ENCODE measurements at regions not wholly inside any gene's neighbourhood (a gene's known extent, or its start where the extent isn't known, plus 50 kb on each side); places are given as distances from the start of the nearest gene placed in this dataset.
"Not testable (repeated sequence)": the region's sequence is repeated elsewhere in the genome, so short reads cannot be mapped to it uniquely, and the experiment has no call there.

DNA sequence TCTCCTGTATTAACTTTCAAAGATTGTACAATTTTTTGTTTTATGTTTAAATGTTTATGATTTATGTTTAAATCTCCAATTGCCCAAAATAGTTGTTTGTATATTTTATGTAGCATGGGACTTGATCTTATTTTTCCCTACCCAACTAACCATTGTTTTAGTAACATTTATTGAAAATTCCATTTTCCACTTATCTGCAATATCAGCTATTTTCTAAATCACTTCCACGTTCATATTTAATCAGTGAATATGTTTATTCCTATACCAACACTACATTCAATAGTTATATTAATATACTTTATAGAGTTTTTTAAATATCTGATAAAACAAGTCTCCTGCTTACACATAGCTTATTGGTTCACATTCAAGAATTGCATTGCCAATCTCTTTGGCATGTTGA lies 532.2 kb downstream of the CHSY3 start:
- no peak for DNase-seq

DNA sequence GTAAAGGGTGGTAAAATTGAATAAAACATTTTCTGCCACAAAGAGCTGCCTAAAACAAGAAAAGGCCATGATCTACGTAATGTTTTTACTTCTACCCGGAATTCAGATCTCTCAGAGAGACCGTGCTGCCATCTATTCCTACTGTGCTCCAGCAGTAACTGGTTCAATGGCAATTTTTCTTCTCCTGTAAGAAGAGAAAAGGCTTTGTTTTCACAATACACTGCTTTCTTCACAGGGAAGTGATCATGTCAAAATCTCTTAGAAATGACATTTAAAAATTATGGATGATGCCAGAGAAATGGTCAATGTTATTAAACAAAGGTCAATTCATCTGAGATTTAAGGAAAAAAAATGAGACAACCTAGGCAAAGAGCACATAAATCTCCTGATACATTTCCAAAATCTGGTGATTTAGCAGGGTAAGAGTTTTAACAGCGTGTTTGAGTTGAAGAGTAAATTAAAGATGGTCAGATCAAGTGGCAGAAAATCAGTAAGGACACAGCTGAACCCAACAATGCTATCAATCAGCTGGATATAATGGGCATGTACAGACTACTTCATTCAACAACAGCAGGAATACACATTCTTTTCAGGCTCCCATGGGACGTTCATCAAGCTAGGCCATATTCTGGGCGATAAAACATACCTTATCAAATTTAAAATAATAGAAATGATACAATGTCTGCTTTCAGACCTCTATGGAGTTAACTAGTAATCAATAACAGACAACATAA lies 523.1 kb downstream of the CHSY3 start:
- DNase-seq, result no peak

DNA sequence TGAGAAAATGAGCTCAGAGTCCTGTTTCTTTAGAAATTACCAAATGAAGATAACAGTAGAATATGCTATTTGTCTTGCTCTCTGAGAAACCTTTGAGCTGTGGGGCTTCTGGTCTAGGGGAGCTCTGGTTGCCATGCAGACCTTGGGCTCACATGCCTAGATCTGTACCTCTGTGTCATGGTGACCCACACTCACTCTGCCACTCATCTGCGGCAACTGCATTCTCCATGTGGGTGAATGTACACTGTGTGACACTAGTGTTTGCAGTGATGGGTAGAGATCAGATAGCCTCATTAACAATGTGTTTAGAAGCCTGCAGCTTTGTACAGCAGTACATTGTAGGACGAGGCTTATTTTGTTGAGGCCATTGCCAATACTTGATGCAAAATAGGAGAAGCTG lies 521.2 kb downstream of the CHSY3 start:
- no peak for DNase-seq

- DNase-seq, result no peak
Measured at GRCh38 chr5:130424341-130424740, 520.1 kb downstream of the CHSY3 start.

- DNase-seq, result no peak
Measured at GRCh38 chr5:130402906-130403305, 498.6 kb downstream of the CHSY3 start.

DNA sequence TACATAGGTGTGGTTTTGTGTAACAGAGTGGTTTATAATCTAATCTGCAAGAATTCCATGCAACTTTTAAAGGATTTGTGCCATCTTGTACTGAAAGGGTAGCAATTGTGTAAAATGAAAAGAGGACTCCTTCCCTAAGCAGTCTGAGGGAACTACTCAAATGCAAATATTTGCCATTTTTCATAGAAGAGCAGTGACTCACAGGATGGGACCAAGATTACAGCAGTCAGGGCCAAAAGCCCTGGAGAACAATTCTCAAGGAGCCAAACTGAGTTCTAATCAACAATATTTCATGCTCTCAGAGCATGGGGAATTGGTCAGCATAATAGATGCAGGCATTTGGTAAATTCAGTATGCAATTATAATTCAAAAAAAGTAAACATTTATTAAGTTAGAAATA lies 495.8 kb downstream of the CHSY3 start:
- DNase-seq, result no peak

DNA sequence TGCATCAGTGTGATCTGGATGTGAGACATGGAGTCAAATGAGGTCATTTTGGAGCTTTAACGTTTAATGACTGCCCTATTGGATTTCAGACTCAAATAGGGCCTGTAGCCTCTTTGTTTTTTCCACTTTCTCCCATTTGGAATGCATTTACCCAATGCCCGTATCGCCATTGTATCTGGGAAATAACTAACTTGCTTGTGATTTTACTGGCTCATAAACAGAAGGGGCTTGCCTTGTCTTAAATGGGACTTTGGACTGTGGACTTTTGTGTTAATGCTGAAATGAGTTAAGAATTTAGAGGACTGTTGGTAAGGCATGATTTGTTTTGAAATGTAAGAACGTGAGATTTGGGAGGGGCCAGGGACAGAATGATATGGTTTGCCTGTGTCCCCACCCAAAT lies 494.6 kb downstream of the CHSY3 start:
- no peak for DNase-seq

- not testable (repeated sequence) for DNase-seq
Measured at GRCh38 chr5:130397727-130398126, 493.5 kb downstream of the CHSY3 start.

DNA sequence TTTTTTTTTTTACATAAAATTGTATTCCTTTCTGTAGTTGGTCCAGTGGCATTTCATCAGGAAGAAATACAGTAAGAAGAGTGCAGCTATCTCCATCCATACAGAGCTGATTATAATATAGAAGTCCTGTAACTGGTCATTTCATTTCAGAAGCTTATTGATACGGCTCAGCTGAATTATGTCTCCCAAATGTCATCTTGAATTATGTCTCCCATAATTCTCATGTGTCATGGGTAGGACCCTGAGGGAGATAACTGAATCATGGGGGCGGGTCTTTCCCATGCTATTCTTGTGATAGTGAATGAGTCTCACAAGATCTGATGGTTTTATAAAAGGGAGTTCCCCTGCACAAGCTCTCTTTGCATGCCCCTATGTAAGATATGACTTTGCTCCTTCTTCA lies 492.9 kb downstream of the CHSY3 start:
- no peak for DNase-seq

DNA sequence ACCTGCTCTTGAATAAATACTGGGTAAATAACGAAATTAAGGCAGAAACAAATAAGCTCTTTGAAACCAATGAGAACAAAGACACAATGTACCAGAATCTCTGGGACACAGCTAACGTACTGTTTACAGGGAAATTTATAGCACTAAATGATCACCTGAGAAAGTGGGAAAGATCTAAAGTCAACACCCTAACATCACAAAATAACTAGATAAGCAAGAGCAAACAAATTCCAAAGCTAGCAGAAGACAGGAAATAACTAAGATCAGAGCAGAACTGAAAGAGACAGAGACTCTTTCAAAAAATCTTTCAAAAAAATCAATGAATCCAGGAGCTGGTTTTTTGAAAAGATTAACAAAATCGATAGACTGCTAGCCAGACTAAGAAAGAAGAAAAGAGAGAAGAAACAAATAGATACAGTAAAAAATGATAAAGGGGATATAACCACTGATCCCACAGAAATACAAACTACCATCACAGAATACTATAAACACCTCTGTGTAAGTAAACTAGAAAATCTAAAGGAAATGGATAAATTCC lies 487.5 kb downstream of the CHSY3 start:
- not testable (repeated sequence) for DNase-seq

GRCh38 chr5:130386155-130386554 lies 481.9 kb downstream of the CHSY3 start:
- DNase-seq, result no peak

- no peak for DNase-seq
Measured at GRCh38 chr5:130385656-130386055, 481.4 kb downstream of the CHSY3 start.

GRCh38 chr5:130365956-130366355 lies 461.7 kb downstream of the CHSY3 start:
- no peak for DNase-seq

DNA sequence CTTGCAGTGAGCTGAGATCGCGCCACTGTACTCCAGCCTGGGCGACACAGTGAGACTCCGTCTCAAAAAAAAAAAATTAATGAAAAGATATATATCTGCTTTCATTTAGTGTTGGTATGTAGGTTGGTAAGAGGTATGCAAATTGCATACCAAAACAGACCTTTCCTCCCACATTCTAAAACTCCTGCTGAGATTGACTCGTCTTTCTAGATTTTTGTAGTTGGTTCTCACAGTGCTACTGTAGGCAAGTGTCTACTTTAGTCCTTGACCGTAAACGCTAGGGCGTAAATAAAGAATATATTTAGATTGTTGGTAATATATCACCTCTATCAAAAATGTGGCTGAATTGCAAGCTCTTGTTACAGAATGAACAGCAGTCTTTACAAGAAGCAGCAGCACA lies 445.9 kb downstream of the CHSY3 start:
- DNase-seq, result no peak

DNA sequence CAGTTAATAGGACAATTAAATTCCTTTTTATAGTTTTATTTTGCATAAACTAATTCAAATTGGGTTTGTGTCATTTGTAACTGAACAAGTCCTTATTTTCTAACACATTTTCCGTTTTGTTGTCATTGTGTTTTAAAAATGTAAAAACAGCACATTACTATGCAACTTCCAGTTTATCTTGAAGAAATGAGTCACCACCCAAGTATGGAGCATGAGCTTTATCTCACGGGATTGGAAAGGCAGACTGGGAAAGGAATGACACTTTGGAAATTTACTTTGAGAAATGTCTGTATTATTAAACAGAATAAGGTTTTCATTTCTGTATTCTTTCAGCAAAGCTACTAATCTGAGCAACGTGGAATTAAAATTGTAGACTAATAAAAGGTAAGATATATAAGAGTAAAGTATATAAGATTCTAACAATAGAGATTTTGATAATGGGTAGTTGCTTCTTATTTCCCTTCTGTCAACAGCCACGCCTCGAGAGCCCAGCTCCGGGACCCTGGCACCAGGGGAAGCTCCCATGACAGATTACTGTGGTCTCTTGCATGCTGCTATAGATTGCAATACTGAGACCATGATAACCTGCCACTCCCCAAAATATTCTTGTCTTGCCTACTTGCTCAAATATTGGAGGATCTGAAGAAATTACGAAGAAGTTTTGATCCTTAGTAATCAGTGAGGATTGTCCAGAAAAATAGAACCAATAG lies 433.1 kb downstream of the CHSY3 start:
- no peak for DNase-seq

DNA sequence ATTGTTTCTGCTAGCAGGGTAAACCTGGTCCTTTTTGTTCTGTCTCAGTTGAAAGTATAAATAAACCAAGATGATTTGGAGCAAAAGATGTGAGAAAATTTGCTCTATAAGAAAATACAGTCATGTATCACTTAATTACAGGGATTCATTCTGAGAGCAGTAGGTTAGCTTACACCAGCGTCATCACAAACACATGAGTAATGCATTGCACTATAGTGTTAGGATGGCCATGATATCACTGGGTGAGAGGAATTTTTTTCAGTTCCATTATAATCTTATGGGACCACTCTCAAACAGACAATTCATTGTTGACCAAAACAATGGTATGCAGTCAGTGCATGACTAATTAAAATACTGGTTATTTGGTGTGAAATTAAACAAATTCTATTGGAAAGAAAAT lies 430.9 kb downstream of the CHSY3 start:
- DNase-seq, result no peak

DNA sequence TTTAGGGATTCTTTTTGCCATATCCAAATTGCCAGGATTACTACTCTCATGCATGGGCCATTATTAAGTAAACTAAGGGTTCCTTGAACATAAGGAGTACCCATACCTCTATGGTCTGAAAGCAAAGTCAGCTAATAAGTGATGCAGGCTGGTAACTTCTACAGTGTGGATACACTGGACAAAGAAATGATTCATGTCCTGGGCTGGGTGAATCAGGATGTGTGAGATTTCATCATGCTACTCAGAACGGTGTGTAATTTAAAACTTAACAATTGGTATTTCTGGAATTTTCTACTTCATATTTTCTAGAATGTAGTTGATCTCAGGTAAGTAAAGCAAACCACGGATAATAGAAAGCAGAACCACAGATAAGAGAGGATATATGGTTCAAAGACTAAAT lies 428.8 kb downstream of the CHSY3 start:
- DNase-seq, result no peak

DNA sequence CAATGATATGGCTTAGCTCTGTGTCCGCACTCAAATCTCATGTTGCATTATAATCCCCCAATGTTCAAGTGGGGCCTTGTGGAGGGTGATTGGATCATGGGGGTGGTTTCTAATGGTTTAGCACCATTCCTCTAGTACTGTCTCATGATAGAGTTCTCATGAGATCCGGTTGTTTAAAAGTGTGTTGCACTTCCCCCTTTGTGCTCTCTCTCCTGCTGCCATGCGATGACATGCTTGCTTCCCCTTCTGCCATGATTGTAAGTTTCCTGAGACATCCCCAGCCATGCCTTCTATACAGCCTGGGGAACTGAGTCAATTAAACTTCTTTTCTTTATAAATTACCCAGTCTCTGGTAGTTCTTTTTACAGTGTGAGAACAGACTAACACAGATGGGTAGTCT lies 427.1 kb downstream of the CHSY3 start:
- DNase-seq, result no peak

- DNase-seq, result no peak
Measured at GRCh38 chr5:130324953-130325671, 420.8 kb downstream of the CHSY3 start.

GRCh38 chr5:130323804-130324454 lies 419.7 kb downstream of the CHSY3 start:
- DNase-seq, result no peak

DNA sequence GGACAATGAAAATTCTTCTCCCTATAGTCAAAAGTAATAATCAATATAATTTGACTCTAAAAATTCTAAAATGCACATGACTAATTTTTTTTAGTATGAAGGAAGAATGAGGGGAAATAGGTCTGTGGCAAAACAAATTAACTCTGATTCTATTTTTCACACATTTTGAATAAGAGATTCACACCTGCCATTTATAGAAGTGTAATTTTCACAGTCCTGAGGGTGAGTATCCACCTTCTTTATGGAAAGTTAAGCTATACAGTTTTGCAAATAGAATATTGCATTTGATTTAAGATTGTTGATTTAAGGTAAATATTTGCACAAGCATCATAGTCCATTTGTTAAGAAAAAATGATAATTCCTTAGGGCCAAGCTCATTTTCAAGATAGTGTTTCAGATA lies 417.7 kb downstream of the CHSY3 start:
- no peak for DNase-seq

DNA sequence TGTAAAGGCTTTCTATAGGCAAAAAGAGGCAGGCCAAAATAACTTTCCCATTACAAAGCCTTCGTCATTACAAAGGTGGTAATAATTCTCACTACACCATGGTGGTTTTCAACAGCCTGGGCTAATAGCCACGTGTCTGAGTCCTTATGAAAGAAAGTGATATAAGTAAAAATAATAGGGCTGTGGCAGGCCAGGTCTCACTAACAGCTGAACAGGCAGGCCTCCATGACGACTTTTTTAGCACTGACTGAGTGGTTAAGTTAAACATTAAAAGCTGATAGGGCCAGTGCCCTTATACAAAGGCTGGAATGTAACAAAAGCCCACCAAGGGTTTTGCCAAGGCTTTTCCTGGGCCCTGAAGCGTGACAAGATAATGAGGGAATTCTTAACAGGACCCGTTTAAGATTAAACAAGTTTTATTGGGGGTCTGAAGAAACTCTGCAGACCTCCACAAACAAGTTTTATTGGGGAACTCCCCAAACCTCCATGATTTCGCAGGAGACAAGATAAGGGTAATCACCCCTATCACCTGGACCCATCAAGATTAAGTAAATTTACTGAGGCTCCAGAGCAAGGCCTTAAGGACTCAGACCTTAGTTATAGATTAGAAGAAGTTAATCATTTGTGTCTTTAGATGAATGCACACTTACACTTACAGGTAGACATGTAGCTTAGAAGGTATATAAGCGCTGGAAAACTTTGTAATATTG lies 412.9 kb downstream of the CHSY3 start:
- DNase-seq, result no peak

DNA sequence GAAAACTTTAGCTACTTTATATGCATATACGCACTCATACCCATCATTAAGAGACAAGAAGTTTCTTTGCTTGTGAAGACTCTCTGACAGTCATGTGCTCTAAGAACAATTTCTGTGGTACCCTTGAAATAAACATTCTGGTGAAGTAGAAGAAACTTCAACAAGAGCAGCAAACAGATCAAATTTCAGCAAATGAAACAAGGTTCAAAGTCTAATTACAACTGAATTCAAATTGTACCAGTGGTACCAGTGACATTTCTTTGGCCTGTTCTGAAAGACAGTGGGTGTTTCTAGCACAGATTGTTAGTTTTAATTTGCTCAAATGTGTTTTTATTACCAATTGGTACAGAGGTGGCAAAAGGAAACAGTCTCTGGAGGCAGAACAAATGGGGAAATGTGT lies 391.0 kb downstream of the CHSY3 start:
- DNase-seq, result no peak
